GM12875 (cell line): ENCODE measurements at regions not wholly inside any gene's neighbourhood (a gene's known extent, or its start where the extent isn't known, plus 50 kb on each side); places are given as distances from the start of the nearest gene placed in this dataset.

Experiments used
- H3K4me3 ChIP-seq: one replicate; pipeline ENCODE4 v1.5.1; 2011; ENCODE audit warnings: low read depth, low read length, control low read depth
- TF ChIP-seq, protein P1 (sequence below): IDR thresholded peaks from 2 replicates; pipeline ENCODE4 v1.5.1; 2011; ENCODE audit warnings: low read depth, mild to moderate bottlenecking, control low read depth, inconsistent platforms, low read length, moderate library complexity, borderline replicate concordance; ENCODE audit not compliant: insufficient read depth

DNA sequence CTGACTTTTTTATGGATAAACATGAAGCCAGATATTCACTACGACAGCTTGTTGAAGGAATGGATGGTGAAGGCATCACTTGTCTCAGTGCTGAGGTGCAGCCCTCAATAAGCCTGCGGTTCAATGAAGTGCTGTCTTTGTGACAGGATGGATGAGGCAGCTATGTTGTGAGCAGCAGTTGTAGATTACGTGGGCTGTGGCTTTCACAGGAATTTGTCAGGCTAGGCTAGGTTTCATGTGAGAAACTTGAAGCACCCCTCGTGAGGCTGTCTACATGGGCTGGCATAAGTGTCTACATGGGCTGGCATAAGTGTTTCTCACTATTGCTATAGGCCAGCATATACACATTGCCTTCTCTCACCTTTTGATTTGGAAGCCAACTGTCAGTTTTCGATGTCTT is 1050.0 kb downstream of the ADGRL3 start:
- H3K4me3 ChIP-seq: no peak overlapping the region
- TF ChIP-seq, protein P1, sequence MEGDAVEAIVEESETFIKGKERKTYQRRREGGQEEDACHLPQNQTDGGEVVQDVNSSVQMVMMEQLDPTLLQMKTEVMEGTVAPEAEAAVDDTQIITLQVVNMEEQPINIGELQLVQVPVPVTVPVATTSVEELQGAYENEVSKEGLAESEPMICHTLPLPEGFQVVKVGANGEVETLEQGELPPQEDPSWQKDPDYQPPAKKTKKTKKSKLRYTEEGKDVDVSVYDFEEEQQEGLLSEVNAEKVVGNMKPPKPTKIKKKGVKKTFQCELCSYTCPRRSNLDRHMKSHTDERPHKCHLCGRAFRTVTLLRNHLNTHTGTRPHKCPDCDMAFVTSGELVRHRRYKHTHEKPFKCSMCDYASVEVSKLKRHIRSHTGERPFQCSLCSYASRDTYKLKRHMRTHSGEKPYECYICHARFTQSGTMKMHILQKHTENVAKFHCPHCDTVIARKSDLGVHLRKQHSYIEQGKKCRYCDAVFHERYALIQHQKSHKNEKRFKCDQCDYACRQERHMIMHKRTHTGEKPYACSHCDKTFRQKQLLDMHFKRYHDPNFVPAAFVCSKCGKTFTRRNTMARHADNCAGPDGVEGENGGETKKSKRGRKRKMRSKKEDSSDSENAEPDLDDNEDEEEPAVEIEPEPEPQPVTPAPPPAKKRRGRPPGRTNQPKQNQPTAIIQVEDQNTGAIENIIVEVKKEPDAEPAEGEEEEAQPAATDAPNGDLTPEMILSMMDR: no peak

DNA sequence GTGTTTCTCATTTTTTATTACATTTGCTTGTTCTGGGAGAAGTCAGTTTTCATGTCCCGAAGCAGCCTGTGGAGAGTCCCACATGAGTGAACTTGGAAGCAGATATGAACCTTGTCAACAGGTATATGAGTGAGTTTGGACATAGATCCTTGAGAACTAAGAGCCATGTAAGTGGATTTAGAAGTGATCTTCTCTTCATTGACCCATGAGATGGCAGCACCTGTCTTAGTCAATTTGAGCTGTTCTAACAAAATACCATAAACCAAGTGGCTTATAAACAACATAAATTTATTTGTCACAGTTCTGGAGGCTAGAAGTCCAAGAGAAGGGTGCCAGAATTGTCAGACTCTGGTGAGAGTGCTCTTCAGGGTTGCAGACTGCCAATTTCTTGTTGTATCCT is 1043.8 kb downstream of the ADGRL3 start:
- TF ChIP-seq, protein P1: no peak
- H3K4me3 ChIP-seq: no peak overlapping the region

- TF ChIP-seq, protein P1: no peak
- no peak overlapping the region for H3K4me3 ChIP-seq
Measured at GRCh38 chr4:62235911-62236310, 1035.8 kb downstream of the ADGRL3 start.

DNA sequence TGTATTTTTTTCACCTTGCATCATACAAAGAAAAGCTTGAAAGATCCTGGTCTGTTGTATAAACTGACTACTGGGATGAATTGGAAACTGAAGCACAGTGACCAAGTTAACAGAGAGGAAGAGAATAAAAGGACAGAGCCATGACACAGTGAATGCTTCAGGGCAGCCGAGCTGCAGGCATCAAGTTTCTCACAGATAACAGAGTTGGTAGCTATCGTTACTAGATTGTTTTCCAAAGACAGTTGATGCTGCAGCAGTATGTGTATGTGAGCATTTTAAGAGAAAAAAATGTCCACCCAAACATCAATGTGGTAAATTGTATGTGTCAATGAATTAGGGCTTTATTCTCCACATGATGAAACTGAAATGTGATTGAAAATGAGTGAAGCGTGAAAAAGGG is 1032.7 kb downstream of the ADGRL3 start:
- H3K4me3 ChIP-seq: no peak overlapping the region
- TF ChIP-seq, protein P1: no peak

DNA sequence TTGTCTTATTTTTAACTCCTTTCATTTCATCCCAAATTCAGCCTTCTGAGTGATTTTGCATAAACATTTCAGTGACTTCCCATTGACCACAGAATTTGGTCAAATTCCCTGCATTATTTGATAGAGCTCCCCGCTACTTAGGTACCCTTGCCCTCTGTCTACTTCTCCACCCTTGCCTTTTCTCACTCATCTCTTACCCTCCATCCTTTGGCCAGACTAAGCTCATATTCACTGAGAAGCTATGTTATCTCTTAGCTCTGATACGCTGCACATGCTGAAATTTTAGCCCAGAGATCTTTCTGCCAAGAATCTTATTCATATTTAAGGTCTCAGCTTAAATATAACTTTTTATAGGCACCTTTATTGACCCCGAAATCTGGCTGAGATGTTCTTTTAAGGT is 1031.9 kb downstream of the ADGRL3 start:
- H3K4me3 ChIP-seq: no peak overlapping the region
- TF ChIP-seq, protein P1: no peak

DNA sequence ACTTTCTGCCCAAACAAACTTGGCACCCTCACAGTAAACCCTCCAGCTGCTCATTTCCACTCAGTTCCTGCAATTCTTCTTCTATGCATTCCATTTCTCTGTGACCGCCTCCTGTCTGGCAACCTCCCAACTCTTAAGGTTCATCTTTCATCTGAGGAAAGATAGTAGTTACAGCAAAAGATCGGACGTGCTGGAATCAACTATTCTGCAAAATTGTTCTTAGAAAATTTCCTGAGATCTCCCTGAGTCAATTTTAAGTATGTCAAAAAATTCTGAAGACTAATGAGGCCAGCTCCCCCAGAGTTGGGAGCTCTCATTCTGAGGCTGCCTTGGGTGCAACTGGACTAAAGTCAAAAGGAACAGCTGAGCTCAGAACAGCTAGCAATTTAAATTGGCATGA is 1026.0 kb downstream of the ADGRL3 start:
- TF ChIP-seq, protein P1: no peak
- no peak overlapping the region for H3K4me3 ChIP-seq

- no peak overlapping the region for H3K4me3 ChIP-seq
- TF ChIP-seq, protein P1: no peak
Measured at GRCh38 chr4:62222121-62222520, 1022.0 kb downstream of the ADGRL3 start.
